GM06990 (cell line): ENCODE measurements at regions not wholly inside any gene's neighbourhood (a gene's known extent, or its start where the extent isn't known, plus 50 kb on each side); places are given as distances from the start of the nearest gene placed in this dataset.

Source experiments
- DNase-seq: peaks from one replicate; pipeline ENCODE4 v3.0.0-alpha.2; 2011; ENCODE audit not compliant: insufficient read length; ENCODE audit errors: extremely low read depth
- H3K27me3 ChIP-seq: replicated peaks from 2 replicates; pipeline ENCODE4 v1.6.0; 2011; ENCODE audit warnings: low read length; ENCODE audit not compliant: control insufficient read depth, insufficient read depth
- H3K36me3 ChIP-seq: 2 replicates; pipeline ENCODE4 v1.5.1; 2011; ENCODE audit warnings: low read length; ENCODE audit not compliant: control insufficient read depth, insufficient read depth
- H3K4me3 ChIP-seq: replicated peaks from 2 replicates; pipeline ENCODE4 v1.5.1; 2011; ENCODE audit warnings: low read depth, mild to moderate bottlenecking, control low read depth, low read length
- TF ChIP-seq, protein P1 (sequence below): IDR thresholded peaks from 2 replicates; pipeline ENCODE4 v1.5.1; 2011; ENCODE audit warnings: low read length, control low read depth, mild to moderate bottlenecking, inconsistent platforms; ENCODE audit not compliant: insufficient read depth, poor library complexity, severe bottlenecking

GRCh38 chr13:26967119-26968038, 204.2 kb downstream of the USP12 start:
- Histone ChIP-seq H3K36me3 (no peaks in the 10 kb centered on the region), H3K27me3 (no peaks in the 10 kb centered on the region; the same call in 1 of the 2 replicates), H3K4me3 (no peak overlapping the region)
- DNase-seq = no peak
- TF ChIP-seq, protein P1, sequence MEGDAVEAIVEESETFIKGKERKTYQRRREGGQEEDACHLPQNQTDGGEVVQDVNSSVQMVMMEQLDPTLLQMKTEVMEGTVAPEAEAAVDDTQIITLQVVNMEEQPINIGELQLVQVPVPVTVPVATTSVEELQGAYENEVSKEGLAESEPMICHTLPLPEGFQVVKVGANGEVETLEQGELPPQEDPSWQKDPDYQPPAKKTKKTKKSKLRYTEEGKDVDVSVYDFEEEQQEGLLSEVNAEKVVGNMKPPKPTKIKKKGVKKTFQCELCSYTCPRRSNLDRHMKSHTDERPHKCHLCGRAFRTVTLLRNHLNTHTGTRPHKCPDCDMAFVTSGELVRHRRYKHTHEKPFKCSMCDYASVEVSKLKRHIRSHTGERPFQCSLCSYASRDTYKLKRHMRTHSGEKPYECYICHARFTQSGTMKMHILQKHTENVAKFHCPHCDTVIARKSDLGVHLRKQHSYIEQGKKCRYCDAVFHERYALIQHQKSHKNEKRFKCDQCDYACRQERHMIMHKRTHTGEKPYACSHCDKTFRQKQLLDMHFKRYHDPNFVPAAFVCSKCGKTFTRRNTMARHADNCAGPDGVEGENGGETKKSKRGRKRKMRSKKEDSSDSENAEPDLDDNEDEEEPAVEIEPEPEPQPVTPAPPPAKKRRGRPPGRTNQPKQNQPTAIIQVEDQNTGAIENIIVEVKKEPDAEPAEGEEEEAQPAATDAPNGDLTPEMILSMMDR = no peak

GRCh38 chr13:26966701-26967080, 204.9 kb downstream of the USP12 start:
- DNase-seq = no peak
- no peaks in the 10 kb centered on the region for H3K36me3 ChIP-seq
- TF ChIP-seq, protein P1 = no peak
- no peak overlapping the region for H3K4me3 ChIP-seq
- no peaks in the 10 kb centered on the region; the same call in 1 of the 2 replicates for H3K27me3 ChIP-seq

DNA sequence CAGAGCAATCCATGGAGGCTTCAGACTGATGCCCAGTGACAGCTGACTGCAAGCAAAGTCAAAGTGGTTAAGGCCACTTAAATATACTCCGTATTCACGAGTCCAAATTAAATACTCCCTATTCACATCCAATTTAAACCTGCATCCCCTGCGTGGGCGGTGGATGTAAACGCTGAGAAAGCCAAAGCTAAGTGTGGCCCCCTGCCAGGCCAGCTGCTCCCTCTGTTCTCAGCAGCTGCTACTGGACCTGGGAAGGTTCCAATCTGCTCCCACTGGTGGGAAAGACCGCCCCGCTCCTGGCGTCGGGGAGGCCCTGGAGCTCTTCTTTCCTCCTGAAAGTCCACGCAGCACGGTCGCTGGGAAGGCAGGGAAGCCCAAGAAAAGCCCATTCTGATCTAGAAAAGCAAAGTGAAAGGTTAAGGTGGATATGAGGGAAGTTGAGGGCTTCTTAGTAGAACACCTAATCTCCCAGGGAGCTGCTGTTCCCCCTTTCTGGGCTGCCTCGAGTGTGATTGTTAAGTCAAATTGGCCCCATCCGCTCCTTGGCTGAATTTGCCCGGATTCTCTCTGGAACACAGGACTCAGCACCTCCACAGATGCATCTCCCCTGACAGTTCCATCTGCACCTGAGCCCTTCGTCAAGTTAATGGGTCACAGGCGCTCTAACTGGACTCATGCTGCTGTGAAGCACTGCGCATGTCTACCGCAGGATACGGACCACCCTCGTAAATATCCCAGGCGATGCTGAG, 205.5 kb downstream of the USP12 start:
- TF ChIP-seq, protein P1 = no peak
- Histone ChIP-seq H3K4me3 (no peak overlapping the region), H3K27me3 (no peaks in the 10 kb centered on the region; the same call in 1 of the 2 replicates), H3K36me3 (no peaks in the 10 kb centered on the region)
- no peak for DNase-seq

- H3K27me3 ChIP-seq = peaks cover 1% of the 10 kb centered on the region; the same call in 1 of the 2 replicates
- TF ChIP-seq, protein P1 = no peak
- no peak overlapping the region for H3K4me3 ChIP-seq
- H3K36me3 ChIP-seq = no peaks in the 10 kb centered on the region
- no peak for DNase-seq
Measured at GRCh38 chr13:26964278-26965250, 204.0 kb upstream of the GPR12 start.

DNA sequence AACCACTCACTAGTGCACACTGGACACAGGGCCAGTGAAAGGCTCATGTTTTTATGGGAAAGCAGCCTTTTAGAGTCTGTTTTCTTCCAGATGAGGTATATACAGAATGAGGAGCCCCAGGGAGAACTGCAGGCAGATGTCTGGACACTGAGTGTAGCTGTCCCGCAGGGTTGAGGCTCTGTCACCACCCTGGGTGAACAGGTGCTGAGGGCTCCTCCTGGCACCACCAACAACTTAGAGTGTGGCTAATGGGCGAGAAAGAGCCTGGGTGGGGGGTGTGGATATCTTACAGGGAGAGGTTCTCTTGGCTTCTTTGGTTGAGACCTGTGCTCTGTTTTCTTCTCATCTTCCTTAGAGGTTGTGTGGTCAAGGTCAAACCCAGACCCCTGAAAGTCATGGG, 202.1 kb upstream of the GPR12 start:
- DNase-seq = no peak
- H3K4me3 ChIP-seq = no peak overlapping the region
- TF ChIP-seq, protein P1 = no peak
- H3K27me3 ChIP-seq = peaks cover 1% of the 10 kb centered on the region
- no peaks in the 10 kb centered on the region for H3K36me3 ChIP-seq
